Tibial nerve (tissue), 4 donors: ENCODE measurements at regions not wholly inside any gene's neighbourhood (a gene's known extent, or its start where the extent isn't known, plus 50 kb on each side); places are given as distances from the start of the nearest gene placed in this dataset.
A peak's percentile ranks its signal among the peaks of the same experiment; 100 is the strongest.

ENCODE experiments used
- DNase-seq, 2 donors: peaks; one replicate each; pipeline ENCODE4 v3.0.0-alpha.2; 2019; ENCODE audit warnings: low spot score in 2 of 2
- H3K27ac ChIP-seq, 4 donors: fragments of 200-600 bp; sonication (generic) in 3 of 4; one replicate each; pipeline ENCODE4 v1.5.1; 2017 to 2019; ENCODE audit warnings: mild to moderate bottlenecking in 1 of 4
- H3K27me3 ChIP-seq, 2 donors: fragments of 200-600 bp; sonication (generic) in 1 of 2; one replicate each; pipeline versions ENCODE4 v1.5.1 to v1.6.0; 2017 to 2019
- H3K36me3 ChIP-seq, 3 donors: fragments of 200-600 bp; sonication (generic); one replicate each; pipeline ENCODE4 v1.5.1; 2018 to 2019
- H3K4me1 ChIP-seq, 4 donors: fragments of 200-600 bp; sonication (generic) in 3 of 4; one replicate each; pipeline ENCODE4 v1.5.1; 2017 to 2019
- H3K4me3 ChIP-seq, 4 donors: fragments of 200-600 bp; sonication (generic) in 3 of 4; one replicate each; pipeline ENCODE4 v1.5.1; 2017 to 2019; ENCODE audit warnings: mild to moderate bottlenecking in 1 of 4, moderate library complexity in 1 of 4
- H3K9me3 ChIP-seq, 4 donors: fragments of 200-600 bp; sonication (generic) in 3 of 4; one replicate each; pipeline ENCODE4 v1.5.1; 2017 to 2019
- CTCF ChIP-seq, 5 experiments: fragments of 200-600 bp in 3 of 5; fragments of 450-650 bp in 2 of 5; sonication (generic) in 3 of 5; IDR thresholded peaks; one replicate each; pipeline ENCODE4 v1.5.1; 2016 to 2019; ENCODE audit warnings: antibody characterized with exemption in 5 of 5, mild to moderate bottlenecking in 3 of 5, moderate library complexity in 2 of 5
- EP300 ChIP-seq, 2 donors: sonication (generic); formaldehyde crosslinking; IDR thresholded peaks; one replicate each; pipeline ENCODE4 v1.6.1; 2017; ENCODE audit warnings: antibody characterized with exemption in 2 of 2, mild to moderate bottlenecking in 1 of 2
- POLR2A ChIP-seq, 2 donors: fragments of 450-650 bp; IDR thresholded peaks; one replicate each; pipeline ENCODE4 v1.6.1; 2017; ENCODE audit warnings: antibody characterized with exemption in 2 of 2, mild to moderate bottlenecking in 2 of 2, moderate library complexity in 2 of 2
- WGBS, 2 donors: methylation state at CpG; one replicate each; pipeline ENCODE4 v1.1.5; 2018; 5-methylcytosine and 5-hydroxymethylcytosine counted together

- H3K9me3 ChIP-seq = no peaks in the 10 kb centered on the region
- no peaks in the 10 kb centered on the region for H3K4me1 ChIP-seq
- H3K4me3 ChIP-seq = no peak overlapping the region
- no peak for DNase-seq
- TF ChIP-seq EP300 (IDR thresholded peaks at IDR 0.05) = no peak
- no peak for TF ChIP-seq POLR2A (IDR thresholded peaks at IDR 0.05)
- TF ChIP-seq CTCF (IDR thresholded peaks at IDR 0.05) = no peak
- H3K27ac ChIP-seq = no peak overlapping the region
- 56 to 70% methylated on average over 2 of the region's 2 CpGs for WGBS, 2 donors
- H3K36me3 ChIP-seq = no peaks in the 10 kb centered on the region
- H3K27me3 ChIP-seq = no peaks in the 10 kb centered on the region
Measured at GRCh38 chr2:163185160-163185559, 346.6 kb upstream of the KCNH7 start.

GRCh38 chr2:163182764-163183354 lies 344.3 kb upstream of the KCNH7 start:
- TF ChIP-seq CTCF (IDR thresholded peaks at IDR 0.05) = peak; percentile 38 to 61 (median 52)
- no peak for TF ChIP-seq POLR2A (IDR thresholded peaks at IDR 0.05)
- WGBS, 2 donors = 52% methylated on average over 2 of the region's 2 CpGs
- H3K27me3 ChIP-seq = no peaks in the 10 kb centered on the region

GRCh38 chr2:163177592-163177991 lies 339.0 kb upstream of the KCNH7 start:
- no peak for DNase-seq
- TF ChIP-seq EP300 (IDR thresholded peaks at IDR 0.05) = no peak
- no peak for TF ChIP-seq POLR2A (IDR thresholded peaks at IDR 0.05)
- WGBS, 2 donors = 77 to 81% methylated on average over 3 of the region's 3 CpGs

More at GRCh38 chr2:163182764-163183354, 344.3 kb upstream of the KCNH7 start:
- Histone ChIP-seq H3K36me3 (no peaks in the 10 kb centered on the region), H3K9me3 (no peaks in the 10 kb centered on the region), H3K4me1 (no peaks in the 10 kb centered on the region), H3K27ac (no peak overlapping the region), H3K4me3 (no peak overlapping the region)
- DNase-seq = no peak

GRCh38 chr2:163175294-163175693 lies 336.7 kb upstream of the KCNH7 start:
- TF ChIP-seq POLR2A (IDR thresholded peaks at IDR 0.05) (no peak), EP300 (IDR thresholded peaks at IDR 0.05) (no peak), CTCF (IDR thresholded peaks at IDR 0.05) (no peak)
- Histone ChIP-seq H3K9me3 (no peaks in the 10 kb centered on the region), H3K27me3 (no peaks in the 10 kb centered on the region), H3K4me1 (no peaks in the 10 kb centered on the region), H3K36me3 (no peaks in the 10 kb centered on the region), H3K27ac (no peak overlapping the region), H3K4me3 (no peak overlapping the region)
- DNase-seq = no peak
- WGBS, 2 donors = 85 to 92% methylated on average over 2 of the region's 2 CpGs

More at GRCh38 chr2:163177592-163177991, 339.0 kb upstream of the KCNH7 start:
- H3K4me1 ChIP-seq = no peaks in the 10 kb centered on the region
- no peak overlapping the region for H3K4me3 ChIP-seq
- no peaks in the 10 kb centered on the region for H3K36me3 ChIP-seq
- H3K9me3 ChIP-seq = no peaks in the 10 kb centered on the region
- no peak overlapping the region for H3K27ac ChIP-seq
- H3K27me3 ChIP-seq = no peaks in the 10 kb centered on the region

- no peak for DNase-seq
- TF ChIP-seq POLR2A (IDR thresholded peaks at IDR 0.05) = no peak
- no peak for TF ChIP-seq EP300 (IDR thresholded peaks at IDR 0.05)
- TF ChIP-seq CTCF (IDR thresholded peaks at IDR 0.05) = no peak
- no peaks in the 10 kb centered on the region for H3K36me3 ChIP-seq
- H3K9me3 ChIP-seq = no peaks in the 10 kb centered on the region
- 72 to 76% methylated on average over 1 of the region's 1 CpG for WGBS, 2 donors
- no peak overlapping the region for H3K27ac ChIP-seq
- H3K4me3 ChIP-seq = no peak overlapping the region
- no peaks in the 10 kb centered on the region for H3K4me1 ChIP-seq
- no peaks in the 10 kb centered on the region for H3K27me3 ChIP-seq
Measured at GRCh38 chr2:163173591-163173990, 335.0 kb upstream of the KCNH7 start.
